ENCODE measurements at regions not wholly inside any gene's neighbourhood (a gene's known extent, or its start where the extent isn't known, plus 50 kb on each side); places are given as distances from the start of the nearest gene placed in this dataset.

DNA sequence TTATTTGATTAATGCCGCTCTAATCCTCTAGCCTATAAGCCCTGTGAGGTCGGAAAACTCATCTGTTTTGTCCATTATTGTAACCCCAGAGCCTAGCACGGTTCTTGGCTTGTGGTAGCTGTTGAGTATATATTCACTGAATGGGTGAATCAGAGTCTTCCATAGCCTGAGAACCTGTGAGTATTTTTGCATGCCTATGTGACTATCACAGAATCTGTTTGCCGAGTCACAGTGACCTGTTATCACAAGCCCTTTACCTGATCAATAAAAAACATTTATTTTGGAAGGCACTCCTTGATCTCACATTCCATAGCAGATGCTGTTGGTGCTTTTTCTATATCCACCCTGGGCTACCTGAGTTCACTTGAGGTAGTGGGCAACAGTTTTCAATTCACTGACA is 125.0 kb upstream of the STC2 start:
- H3K36me3 Mint-ChIP-seq (ENCODE audit: low read depth) = no peaks in the 10 kb centered on the region

DNA sequence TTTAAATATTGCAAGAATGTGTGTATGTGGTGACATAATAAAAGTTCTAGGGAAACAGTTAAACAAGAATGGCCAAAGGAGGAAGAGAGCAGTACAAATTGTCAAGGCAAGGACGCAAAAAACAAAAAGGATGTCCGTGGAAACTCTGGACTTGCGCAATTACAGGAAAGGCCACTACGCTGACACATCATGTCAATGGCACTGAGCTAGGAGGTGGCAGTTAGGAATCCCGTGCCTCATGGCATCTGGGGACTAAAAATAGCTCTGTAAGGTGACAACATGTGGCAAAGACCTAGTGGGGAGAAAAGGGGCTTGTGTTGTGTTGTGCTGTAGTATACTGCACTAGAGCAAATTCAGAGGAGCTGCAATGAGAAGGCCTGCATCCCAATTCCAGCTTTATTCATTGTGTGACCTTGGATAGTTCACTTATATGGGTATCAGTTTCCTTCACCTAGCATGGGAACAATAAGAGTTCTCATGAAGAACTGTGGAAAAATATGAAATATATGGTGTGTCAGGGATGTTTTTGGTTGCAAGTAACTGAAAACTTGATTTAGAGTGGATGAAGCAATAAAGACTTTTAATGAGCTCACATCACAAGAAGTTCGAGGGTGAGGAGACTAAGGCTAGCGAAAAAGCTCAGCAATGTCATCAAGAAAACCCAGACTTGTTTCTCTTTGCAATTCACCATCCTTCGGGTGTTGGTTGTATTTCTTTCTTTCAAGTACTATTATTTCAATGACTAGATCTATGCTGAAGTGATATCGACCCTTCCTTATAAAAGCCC is 124.1 kb upstream of the STC2 start:
- Mint-ChIP-seq H3K36me3 (ENCODE audit: low read depth) (no peaks in the 10 kb centered on the region), H3K27ac (ENCODE audit: unreplicated experiment) (no peak overlapping the region), H3K4me1 (no peaks in the 10 kb centered on the region), H3K27me3 (ENCODE audit: low read depth) (no peaks in the 10 kb centered on the region), H3K4me3 (no peak overlapping the region), H3K9me3 (no peaks in the 10 kb centered on the region)
- TF ChIP-seq, protein P1, sequence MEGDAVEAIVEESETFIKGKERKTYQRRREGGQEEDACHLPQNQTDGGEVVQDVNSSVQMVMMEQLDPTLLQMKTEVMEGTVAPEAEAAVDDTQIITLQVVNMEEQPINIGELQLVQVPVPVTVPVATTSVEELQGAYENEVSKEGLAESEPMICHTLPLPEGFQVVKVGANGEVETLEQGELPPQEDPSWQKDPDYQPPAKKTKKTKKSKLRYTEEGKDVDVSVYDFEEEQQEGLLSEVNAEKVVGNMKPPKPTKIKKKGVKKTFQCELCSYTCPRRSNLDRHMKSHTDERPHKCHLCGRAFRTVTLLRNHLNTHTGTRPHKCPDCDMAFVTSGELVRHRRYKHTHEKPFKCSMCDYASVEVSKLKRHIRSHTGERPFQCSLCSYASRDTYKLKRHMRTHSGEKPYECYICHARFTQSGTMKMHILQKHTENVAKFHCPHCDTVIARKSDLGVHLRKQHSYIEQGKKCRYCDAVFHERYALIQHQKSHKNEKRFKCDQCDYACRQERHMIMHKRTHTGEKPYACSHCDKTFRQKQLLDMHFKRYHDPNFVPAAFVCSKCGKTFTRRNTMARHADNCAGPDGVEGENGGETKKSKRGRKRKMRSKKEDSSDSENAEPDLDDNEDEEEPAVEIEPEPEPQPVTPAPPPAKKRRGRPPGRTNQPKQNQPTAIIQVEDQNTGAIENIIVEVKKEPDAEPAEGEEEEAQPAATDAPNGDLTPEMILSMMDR (conservative IDR thresholded peaks at IDR 0.05) = no peak
- no peak for DNase-seq (ENCODE audit: low read depth, low spot score)

More for the DNA sequence above, 125.0 kb upstream of the STC2 start:
- Mint-ChIP-seq H3K4me3 (no peak overlapping the region), H3K27me3 (ENCODE audit: low read depth) (no peaks in the 10 kb centered on the region), H3K4me1 (no peaks in the 10 kb centered on the region), H3K27ac (ENCODE audit: unreplicated experiment) (no peak overlapping the region), H3K9me3 (no peaks in the 10 kb centered on the region)
- TF ChIP-seq, protein P1 (conservative IDR thresholded peaks at IDR 0.05) = no peak
- DNase-seq (ENCODE audit: low read depth, low spot score) = no peak

DNA sequence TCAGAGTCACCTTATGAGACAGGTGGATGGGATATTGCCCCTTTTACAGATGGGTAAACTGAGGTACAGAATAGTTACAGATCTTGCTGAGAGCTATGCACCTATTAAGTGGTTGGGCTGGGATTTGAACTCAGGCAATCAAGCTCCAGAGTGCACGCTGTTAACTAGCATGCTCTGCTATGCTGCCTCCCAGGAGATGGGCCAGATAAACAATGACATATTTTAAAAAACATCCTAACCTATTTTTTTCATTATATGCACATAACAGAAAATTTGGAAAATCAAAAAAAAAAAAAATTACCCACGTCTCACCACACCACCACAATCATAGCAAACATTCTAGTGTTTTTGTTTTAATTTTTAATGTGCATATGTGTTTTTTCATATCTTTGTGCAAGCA is 123.4 kb upstream of the STC2 start:
- H3K27ac Mint-ChIP-seq (ENCODE audit: unreplicated experiment) = no peak overlapping the region
- H3K4me1 Mint-ChIP-seq = no peaks in the 10 kb centered on the region
- H3K4me3 Mint-ChIP-seq = no peak overlapping the region
- no peak for DNase-seq (ENCODE audit: low read depth, low spot score)
- H3K36me3 Mint-ChIP-seq (ENCODE audit: low read depth) = no peaks in the 10 kb centered on the region
- TF ChIP-seq, protein P1 (conservative IDR thresholded peaks at IDR 0.05) = no peak
- no peaks in the 10 kb centered on the region for H3K27me3 Mint-ChIP-seq (ENCODE audit: low read depth)
- H3K9me3 Mint-ChIP-seq = no peaks in the 10 kb centered on the region

DNA sequence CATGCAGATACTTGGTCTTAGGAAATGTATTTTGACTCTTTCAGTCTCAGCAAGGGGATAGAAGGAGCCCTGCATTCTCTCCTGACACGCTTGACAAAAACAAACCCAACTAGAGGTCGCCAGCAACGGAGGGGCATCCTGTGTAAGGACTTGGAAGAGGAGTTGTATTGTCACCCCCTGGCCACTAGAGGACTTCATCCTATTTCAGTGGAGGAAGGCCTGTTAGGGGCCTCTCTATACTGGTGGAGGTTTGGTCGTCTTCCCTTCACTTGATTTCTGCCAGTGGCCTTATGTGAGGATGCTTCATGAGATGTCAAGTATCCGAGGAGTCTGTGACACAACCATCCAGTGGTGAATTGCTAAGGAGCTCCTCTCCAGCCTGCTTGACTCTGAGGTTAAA is 122.8 kb upstream of the STC2 start:
- no peaks in the 10 kb centered on the region for H3K36me3 Mint-ChIP-seq (ENCODE audit: low read depth)

DNA sequence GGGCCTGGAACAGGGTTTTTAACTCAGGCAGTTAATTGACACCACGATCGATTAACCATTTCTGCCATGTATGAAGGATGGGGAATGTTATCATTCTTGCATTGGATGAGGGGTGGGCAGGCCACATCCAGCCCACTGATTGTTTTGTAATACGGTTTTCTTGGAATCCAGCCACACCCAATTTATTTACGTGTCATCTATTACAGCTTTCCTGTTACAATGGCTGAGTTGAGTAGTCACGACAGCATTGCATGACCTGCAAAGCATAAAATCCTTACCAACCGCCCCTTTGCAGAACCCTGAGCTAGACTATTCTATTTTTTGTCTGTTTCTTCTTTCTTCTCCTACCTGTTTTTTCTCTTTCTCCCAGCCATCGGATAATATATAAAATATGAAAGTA is 122.0 kb upstream of the STC2 start:
- H3K4me1 Mint-ChIP-seq = no peaks in the 10 kb centered on the region
- no peaks in the 10 kb centered on the region for H3K27me3 Mint-ChIP-seq (ENCODE audit: low read depth)
- no peak for DNase-seq (ENCODE audit: low read depth, low spot score)
- no peaks in the 10 kb centered on the region for H3K36me3 Mint-ChIP-seq (ENCODE audit: low read depth)
- H3K4me3 Mint-ChIP-seq = no peak overlapping the region
- no peak overlapping the region for H3K27ac Mint-ChIP-seq (ENCODE audit: unreplicated experiment)
- TF ChIP-seq, protein P1 (conservative IDR thresholded peaks at IDR 0.05) = no peak
- no peaks in the 10 kb centered on the region for H3K9me3 Mint-ChIP-seq

More for the DNA sequence above, 122.8 kb upstream of the STC2 start:
- H3K4me1 Mint-ChIP-seq = no peaks in the 10 kb centered on the region
- DNase-seq (ENCODE audit: low read depth, low spot score) = no peak
- H3K9me3 Mint-ChIP-seq = no peaks in the 10 kb centered on the region
- no peak overlapping the region for H3K4me3 Mint-ChIP-seq
- TF ChIP-seq, protein P1 (conservative IDR thresholded peaks at IDR 0.05) = peak; percentile 51
- H3K27me3 Mint-ChIP-seq (ENCODE audit: low read depth) = no peaks in the 10 kb centered on the region
- no peak overlapping the region for H3K27ac Mint-ChIP-seq (ENCODE audit: unreplicated experiment)
